ENCODE measurements at regions not wholly inside any gene's neighbourhood (a gene's known extent, or its start where the extent isn't known, plus 50 kb on each side); places are given as distances from the start of the nearest gene placed in this dataset.

- Mint-ChIP-seq H3K9me3 (no peaks in the 10 kb centered on the region), H3K4me1 (peaks cover 5% of the 10 kb centered on the region), H3K27me3 (ENCODE audit: low read depth) (no peaks in the 10 kb centered on the region), H3K36me3 (ENCODE audit: low read depth) (no peaks in the 10 kb centered on the region), H3K27ac (no peak overlapping the region), H3K4me3 (no peak overlapping the region)
- no peak for TF ChIP-seq CTCF (IDR thresholded peaks at IDR 0.05; ENCODE audit: unreplicated experiment in 3 of 3)
Measured at GRCh38 chr4:67131224-67131623, 414.1 kb downstream of the CENPC start.

GRCh38 chr4:67130411-67130810 lies 414.9 kb downstream of the CENPC start:
- Mint-ChIP-seq H3K4me3 (no peak overlapping the region), H3K27me3 (ENCODE audit: low read depth) (no peaks in the 10 kb centered on the region), H3K27ac (no peak overlapping the region), H3K4me1 (peaks cover 5% of the 10 kb centered on the region), H3K36me3 (ENCODE audit: low read depth) (no peaks in the 10 kb centered on the region), H3K9me3 (no peaks in the 10 kb centered on the region)
- TF ChIP-seq CTCF (IDR thresholded peaks at IDR 0.05; ENCODE audit: unreplicated experiment in 3 of 3), result no peak

- H3K27me3 Mint-ChIP-seq (ENCODE audit: low read depth), result no peaks in the 10 kb centered on the region
- no peaks in the 10 kb centered on the region for H3K4me1 Mint-ChIP-seq
- no peaks in the 10 kb centered on the region for H3K36me3 Mint-ChIP-seq (ENCODE audit: low read depth)
- no peak overlapping the region for H3K27ac Mint-ChIP-seq
- TF ChIP-seq CTCF (IDR thresholded peaks at IDR 0.05; ENCODE audit: unreplicated experiment in 3 of 3), result no peak
- no peaks in the 10 kb centered on the region for H3K9me3 Mint-ChIP-seq
- H3K4me3 Mint-ChIP-seq, result no peak overlapping the region
Measured at GRCh38 chr4:67126570-67126969, 418.7 kb downstream of the CENPC start.

GRCh38 chr4:67125636-67126514 lies 419.4 kb downstream of the CENPC start:
- H3K4me3 Mint-ChIP-seq, result no peak overlapping the region
- no peaks in the 10 kb centered on the region for H3K27me3 Mint-ChIP-seq (ENCODE audit: low read depth)
- no peak for TF ChIP-seq CTCF (IDR thresholded peaks at IDR 0.05; ENCODE audit: unreplicated experiment in 3 of 3)
- no peaks in the 10 kb centered on the region for H3K4me1 Mint-ChIP-seq
- no peaks in the 10 kb centered on the region for H3K9me3 Mint-ChIP-seq
- H3K36me3 Mint-ChIP-seq (ENCODE audit: low read depth), result no peaks in the 10 kb centered on the region
- H3K27ac Mint-ChIP-seq, result no peak overlapping the region

GRCh38 chr4:67124716-67125115 lies 420.6 kb downstream of the CENPC start:
- Mint-ChIP-seq H3K4me1 (no peaks in the 10 kb centered on the region), H3K36me3 (ENCODE audit: low read depth) (no peaks in the 10 kb centered on the region), H3K27me3 (ENCODE audit: low read depth) (no peaks in the 10 kb centered on the region), H3K27ac (no peak overlapping the region), H3K4me3 (no peak overlapping the region), H3K9me3 (no peaks in the 10 kb centered on the region)
- TF ChIP-seq CTCF (IDR thresholded peaks at IDR 0.05; ENCODE audit: unreplicated experiment in 3 of 3), result no peak

- Mint-ChIP-seq H3K4me1 (no peaks in the 10 kb centered on the region), H3K4me3 (no peak overlapping the region), H3K27me3 (ENCODE audit: low read depth) (no peaks in the 10 kb centered on the region), H3K36me3 (ENCODE audit: low read depth) (no peaks in the 10 kb centered on the region), H3K27ac (no peak overlapping the region), H3K9me3 (peaks cover 6% of the 10 kb centered on the region)
- TF ChIP-seq CTCF (IDR thresholded peaks at IDR 0.05; ENCODE audit: unreplicated experiment in 3 of 3), result peak; percentile 35 to 58 (median 45)
Measured at GRCh38 chr4:67122029-67122428, 423.3 kb downstream of the CENPC start.
